ENCODE measurements at regions not wholly inside any gene's neighbourhood (a gene's known extent, or its start where the extent isn't known, plus 50 kb on each side); places are given as distances from the start of the nearest gene placed in this dataset.

- no peak for DNase-seq (ENCODE audit: extremely low spot score, unreplicated experiment)
- H3K36me3 Mint-ChIP-seq (ENCODE audit: unreplicated experiment) = no peaks in the 10 kb centered on the region
- H3K27me3 Mint-ChIP-seq (ENCODE audit: unreplicated experiment) = peaks cover 7% of the 10 kb centered on the region
- no peaks in the 10 kb centered on the region for H3K9me3 Mint-ChIP-seq (ENCODE audit: unreplicated experiment)
- H3K27ac Mint-ChIP-seq (ENCODE audit: unreplicated experiment) = no peak overlapping the region
- H3K4me3 Mint-ChIP-seq (ENCODE audit: unreplicated experiment) = no peak overlapping the region
- peaks cover 11% of the 10 kb centered on the region for H3K4me1 Mint-ChIP-seq (ENCODE audit: unreplicated experiment)
- TF ChIP-seq, protein P1, sequence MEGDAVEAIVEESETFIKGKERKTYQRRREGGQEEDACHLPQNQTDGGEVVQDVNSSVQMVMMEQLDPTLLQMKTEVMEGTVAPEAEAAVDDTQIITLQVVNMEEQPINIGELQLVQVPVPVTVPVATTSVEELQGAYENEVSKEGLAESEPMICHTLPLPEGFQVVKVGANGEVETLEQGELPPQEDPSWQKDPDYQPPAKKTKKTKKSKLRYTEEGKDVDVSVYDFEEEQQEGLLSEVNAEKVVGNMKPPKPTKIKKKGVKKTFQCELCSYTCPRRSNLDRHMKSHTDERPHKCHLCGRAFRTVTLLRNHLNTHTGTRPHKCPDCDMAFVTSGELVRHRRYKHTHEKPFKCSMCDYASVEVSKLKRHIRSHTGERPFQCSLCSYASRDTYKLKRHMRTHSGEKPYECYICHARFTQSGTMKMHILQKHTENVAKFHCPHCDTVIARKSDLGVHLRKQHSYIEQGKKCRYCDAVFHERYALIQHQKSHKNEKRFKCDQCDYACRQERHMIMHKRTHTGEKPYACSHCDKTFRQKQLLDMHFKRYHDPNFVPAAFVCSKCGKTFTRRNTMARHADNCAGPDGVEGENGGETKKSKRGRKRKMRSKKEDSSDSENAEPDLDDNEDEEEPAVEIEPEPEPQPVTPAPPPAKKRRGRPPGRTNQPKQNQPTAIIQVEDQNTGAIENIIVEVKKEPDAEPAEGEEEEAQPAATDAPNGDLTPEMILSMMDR (IDR thresholded peaks at IDR 0.05) = no peak
Observed at GRCh38 chr3:31226346-31226745, 306.4 kb upstream of the STT3B start.

DNA sequence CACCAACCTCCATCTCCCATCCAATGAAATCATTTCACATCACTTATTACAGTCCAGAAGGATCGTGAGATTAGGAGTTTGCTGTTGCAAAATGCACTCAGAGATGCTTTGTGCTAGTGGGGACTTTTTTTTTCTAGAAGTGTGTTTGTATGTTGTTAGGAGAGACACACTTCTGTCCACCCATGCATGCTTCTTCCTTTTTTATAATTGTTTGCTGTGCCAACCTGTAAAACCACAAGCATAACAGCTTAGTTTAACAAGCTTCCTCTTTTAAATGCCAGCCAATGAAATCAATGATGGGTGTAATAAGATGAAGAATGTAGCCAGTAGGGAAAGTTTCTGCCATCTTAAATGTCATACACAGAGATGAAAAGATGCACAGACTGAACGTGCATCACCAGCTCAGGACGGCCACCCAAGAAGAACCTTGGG, 305.6 kb upstream of the STT3B start:
- Mint-ChIP-seq H3K36me3 (ENCODE audit: unreplicated experiment) (no peaks in the 10 kb centered on the region), H3K27me3 (ENCODE audit: unreplicated experiment) (peaks cover 7% of the 10 kb centered on the region), H3K27ac (ENCODE audit: unreplicated experiment) (no peak overlapping the region), H3K4me1 (ENCODE audit: unreplicated experiment) (peaks cover 12% of the 10 kb centered on the region), H3K9me3 (ENCODE audit: unreplicated experiment) (no peaks in the 10 kb centered on the region), H3K4me3 (ENCODE audit: unreplicated experiment) (no peak overlapping the region)
- TF ChIP-seq, protein P1 (IDR thresholded peaks at IDR 0.05) = no peak
- DNase-seq (ENCODE audit: extremely low spot score, unreplicated experiment) = no peak

- Mint-ChIP-seq H3K9me3 (ENCODE audit: unreplicated experiment) (no peaks in the 10 kb centered on the region), H3K27ac (ENCODE audit: unreplicated experiment) (no peak overlapping the region), H3K36me3 (ENCODE audit: unreplicated experiment) (no peaks in the 10 kb centered on the region), H3K4me3 (ENCODE audit: unreplicated experiment) (no peak overlapping the region), H3K27me3 (ENCODE audit: unreplicated experiment) (peaks cover 26% of the 10 kb centered on the region), H3K4me1 (ENCODE audit: unreplicated experiment) (peaks cover 12% of the 10 kb centered on the region)
- no peak for DNase-seq (ENCODE audit: extremely low spot score, unreplicated experiment)
- TF ChIP-seq, protein P1 (IDR thresholded peaks at IDR 0.05) = no peak
Observed at GRCh38 chr3:31230425-31231223, 302.1 kb upstream of the STT3B start.

DNA sequence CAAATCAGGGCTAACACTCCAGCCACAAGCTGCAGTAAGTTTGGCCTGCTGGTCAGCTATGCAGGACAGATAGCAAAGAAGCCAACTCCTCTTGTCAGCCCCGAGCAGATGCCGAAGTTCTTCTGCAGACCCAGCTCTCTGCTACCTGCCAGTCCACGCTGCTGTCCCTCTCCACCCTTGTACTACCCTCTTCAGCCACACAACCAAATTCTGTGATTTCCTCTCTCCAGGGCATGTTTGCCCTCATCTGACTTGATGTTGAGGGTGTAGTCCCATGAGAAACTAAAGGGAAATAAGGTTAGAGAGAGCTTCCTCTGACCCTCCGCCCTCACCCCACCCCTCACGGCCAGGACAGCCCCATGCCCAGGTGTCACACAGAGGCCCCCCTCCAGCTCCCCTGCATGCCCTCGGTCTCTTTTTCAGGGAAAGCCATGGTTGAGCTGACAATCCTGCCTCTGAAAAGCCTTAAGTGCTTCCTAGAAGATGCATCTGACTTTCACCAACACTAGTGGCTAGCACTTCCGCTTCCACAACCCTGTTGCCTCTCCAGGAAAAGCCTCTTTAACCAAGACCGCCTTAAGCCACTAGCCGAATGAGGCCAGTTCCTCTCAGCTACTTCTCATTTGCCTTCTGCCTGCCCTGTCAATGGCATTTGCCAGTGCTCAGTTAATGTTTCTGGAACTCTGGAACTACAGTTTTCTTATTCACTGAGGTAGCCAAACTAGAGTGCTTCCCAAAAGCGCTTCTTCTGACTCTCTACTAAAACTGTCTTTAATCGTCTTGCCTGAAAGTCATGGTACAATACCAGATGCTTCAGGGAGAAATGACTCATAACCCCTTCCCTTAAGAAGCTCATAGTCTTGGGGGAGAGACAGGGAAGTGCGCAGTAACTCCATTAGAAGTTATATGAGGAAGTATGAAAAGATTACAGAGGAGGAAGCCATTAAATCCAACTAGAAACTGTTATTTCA, 300.4 kb upstream of the STT3B start:
- Mint-ChIP-seq H3K27ac (ENCODE audit: unreplicated experiment) (no peak overlapping the region), H3K4me3 (ENCODE audit: unreplicated experiment) (no peak overlapping the region), H3K4me1 (ENCODE audit: unreplicated experiment) (peaks cover 12% of the 10 kb centered on the region), H3K36me3 (ENCODE audit: unreplicated experiment) (no peaks in the 10 kb centered on the region), H3K9me3 (ENCODE audit: unreplicated experiment) (no peaks in the 10 kb centered on the region), H3K27me3 (ENCODE audit: unreplicated experiment) (peaks cover 25% of the 10 kb centered on the region)
- DNase-seq (ENCODE audit: extremely low spot score, unreplicated experiment) = no peak
- TF ChIP-seq, protein P1 (IDR thresholded peaks at IDR 0.05) = no peak

DNA sequence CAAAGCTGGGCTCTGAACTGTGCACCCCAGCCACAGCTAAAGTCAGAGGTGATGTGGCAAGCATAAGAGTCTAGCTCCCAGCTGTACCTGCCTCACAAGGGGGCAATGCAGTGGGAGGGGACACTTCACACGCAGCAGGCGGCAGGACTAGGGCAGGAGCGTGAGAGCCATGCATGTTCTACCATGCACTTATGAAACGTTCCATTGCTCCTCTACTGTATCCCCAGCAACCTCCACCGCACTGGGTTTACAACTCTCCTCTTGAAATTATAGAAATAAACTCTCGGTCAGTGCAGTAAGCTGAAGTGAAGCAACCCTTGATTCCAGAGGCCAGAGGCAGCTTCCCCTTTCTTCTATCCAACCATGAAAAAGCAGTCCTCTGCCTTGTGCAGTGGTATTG, 298.6 kb upstream of the STT3B start:
- peaks cover 12% of the 10 kb centered on the region for H3K4me1 Mint-ChIP-seq (ENCODE audit: unreplicated experiment)

More for the DNA sequence above, 298.6 kb upstream of the STT3B start:
- H3K36me3 Mint-ChIP-seq (ENCODE audit: unreplicated experiment) = no peaks in the 10 kb centered on the region
- H3K9me3 Mint-ChIP-seq (ENCODE audit: unreplicated experiment) = no peaks in the 10 kb centered on the region
- TF ChIP-seq, protein P1 (IDR thresholded peaks at IDR 0.05) = no peak
- no peak overlapping the region for H3K27ac Mint-ChIP-seq (ENCODE audit: unreplicated experiment)
- DNase-seq (ENCODE audit: extremely low spot score, unreplicated experiment) = no peak
- no peak overlapping the region for H3K4me3 Mint-ChIP-seq (ENCODE audit: unreplicated experiment)
- H3K27me3 Mint-ChIP-seq (ENCODE audit: unreplicated experiment) = peaks cover 38% of the 10 kb centered on the region

Measured in osteocyte (in vitro differentiated cells).